SK-N-SH treated with all-trans-retinoic acid at 6 μM for 48 hours (cell line): ENCODE measurements at regions not wholly inside any gene's neighbourhood (a gene's known extent, or its start where the extent isn't known, plus 50 kb on each side); places are given as distances from the start of the nearest gene placed in this dataset.
A peak's percentile ranks its signal among the peaks of the same experiment; 100 is the strongest.

Experiments
- ATAC-seq: fragments of 200-7000 bp; cut with Tn5 transposase; 3 replicates; pipeline ENCODE4 v1.9.1; 2020; ENCODE audit warnings: mild to moderate bottlenecking, moderate library complexity
- BACH2 ChIP-seq: fragments of 250-450 bp; sonication (Bioruptor Pico); IDR thresholded peaks from 2 replicates; pipeline ENCODE4 v1.9.0; 2021; ENCODE audit warnings: mild to moderate bottlenecking, borderline replicate concordance
- CSDC2 ChIP-seq: fragments of 250-450 bp; sonication (Bioruptor Pico); IDR thresholded peaks from 2 replicates; pipeline ENCODE4 v1.5.0; 2020; ENCODE audit warnings: mild to moderate bottlenecking, moderate library complexity
- ESRRG ChIP-seq: fragments of 250-450 bp; sonication (Bioruptor Pico); IDR thresholded peaks from 2 replicates; pipeline ENCODE4 v1.6.1; 2021; ENCODE audit warnings: mild to moderate bottlenecking
- GLIS3 ChIP-seq: fragments of 250-450 bp; sonication (Bioruptor Pico); IDR thresholded peaks from 2 replicates; pipeline ENCODE4 v1.5.0; 2020; ENCODE audit warnings: mild to moderate bottlenecking, moderate library complexity
- ISL1 ChIP-seq: fragments of 250-450 bp; sonication (Bioruptor Pico); IDR thresholded peaks from 2 replicates; pipeline ENCODE4 v2.1.2; 2022; ENCODE audit warnings: mild to moderate bottlenecking, moderate library complexity
- OSR1 ChIP-seq: fragments of 250-450 bp; sonication (Bioruptor Pico); IDR thresholded peaks from 2 replicates; pipeline ENCODE4 v1.8.0; 2022; ENCODE audit warnings: moderate library complexity, mild to moderate bottlenecking, inconsistent platforms
- PPARA ChIP-seq: fragments of 250-450 bp; sonication (Bioruptor Pico); IDR thresholded peaks from 2 replicates; pipeline ENCODE4 v1.5.0; 2020; ENCODE audit warnings: mild to moderate bottlenecking, borderline replicate concordance
- RARB ChIP-seq: fragments of 250-450 bp; sonication (Bioruptor Pico); IDR thresholded peaks from 2 replicates; pipeline ENCODE4 v1.8.0; 2021; ENCODE audit warnings: mild to moderate bottlenecking, moderate library complexity
- SNAI2 ChIP-seq: fragments of 250-450 bp; sonication (Bioruptor Pico); IDR thresholded peaks from 2 replicates; pipeline ENCODE4 v1.5.0; 2020; ENCODE audit warnings: mild to moderate bottlenecking, moderate library complexity
- TCF4 ChIP-seq: fragments of 250-450 bp; sonication (Bioruptor Pico); IDR thresholded peaks from 2 replicates; pipeline ENCODE4 v1.8.0; 2021; ENCODE audit warnings: mild to moderate bottlenecking, moderate library complexity, borderline replicate concordance
- TOX ChIP-seq: fragments of 250-450 bp; sonication (Bioruptor Pico); IDR thresholded peaks from 2 replicates; pipeline ENCODE4 v1.8.0; 2021; ENCODE audit warnings: mild to moderate bottlenecking, moderate library complexity, borderline replicate concordance
- ZC3H10 ChIP-seq: fragments of 250-450 bp; sonication (Bioruptor Pico); IDR thresholded peaks from 2 replicates; pipeline ENCODE4 v1.5.1; 2021; ENCODE audit warnings: mild to moderate bottlenecking, moderate library complexity
- ZFP3 ChIP-seq: fragments of 250-450 bp; sonication (Bioruptor Pico); IDR thresholded peaks from 2 replicates; pipeline ENCODE4 v1.5.0; 2020; ENCODE audit warnings: mild to moderate bottlenecking, moderate library complexity
- ZFP30 ChIP-seq: fragments of 450-650 bp; formaldehyde crosslinking; IDR thresholded peaks from 2 replicates; pipeline ENCODE4 v1.5.0; 2022; ENCODE audit warnings: mild to moderate bottlenecking, moderate library complexity
- ZNF565 ChIP-seq: fragments of 450-650 bp; formaldehyde crosslinking; conservative IDR thresholded peaks from 2 replicates; pipeline ENCODE4 v1.5.0; 2020; ENCODE audit warnings: low read depth, mild to moderate bottlenecking, moderate library complexity
- ZNF8 ChIP-seq: fragments of 450-650 bp; formaldehyde crosslinking; IDR thresholded peaks from 2 replicates; pipeline ENCODE4 v1.5.0; 2020; ENCODE audit warnings: mild to moderate bottlenecking, moderate library complexity
- TF ChIP-seq, protein P1 (sequence below): fragments of 250-450 bp; sonication (Bioruptor Pico); IDR thresholded peaks from 2 replicates; pipeline ENCODE4 v1.5.0; 2020; ENCODE audit warnings: mild to moderate bottlenecking, moderate library complexity
- TF ChIP-seq, protein P2 (sequence below): fragments of 250-450 bp; sonication (Bioruptor Pico); IDR thresholded peaks from 2 replicates; pipeline ENCODE4 v1.5.1; 2021; ENCODE audit warnings: mild to moderate bottlenecking, moderate library complexity
- TF ChIP-seq, protein P3 (sequence below): fragments of 250-450 bp; sonication (Bioruptor Pico); IDR thresholded peaks from 2 replicates; pipeline ENCODE4 v1.8.0; 2021; ENCODE audit warnings: low read depth, mild to moderate bottlenecking, moderate library complexity, borderline replicate concordance
- TF ChIP-seq, protein P4 (sequence below): fragments of 250-450 bp; sonication (Bioruptor Pico); IDR thresholded peaks from 2 replicates; pipeline ENCODE4 v1.8.0; 2020; ENCODE audit warnings: mild to moderate bottlenecking, moderate library complexity, borderline replicate concordance

DNA sequence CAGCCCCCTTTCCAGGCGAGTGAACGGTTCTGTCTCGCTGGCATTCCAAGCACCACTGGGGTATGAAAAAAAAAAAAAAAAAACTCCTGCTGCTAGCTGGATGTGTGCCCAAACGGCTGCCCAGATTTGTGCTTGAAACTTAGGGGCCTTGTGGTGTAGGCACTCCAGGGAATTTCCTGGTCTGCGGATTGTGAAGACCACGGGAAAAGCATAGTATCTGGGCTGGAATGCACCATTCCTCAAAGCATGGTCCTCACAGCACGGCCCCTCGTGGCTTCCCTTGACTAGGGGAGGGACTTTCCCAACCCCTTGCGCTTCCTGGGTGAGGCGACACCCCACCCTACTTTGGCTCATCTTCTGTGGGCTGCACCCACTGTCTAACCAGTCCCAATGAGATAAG lies 516.8 kb upstream of the FAM241A start (continued):
- TF ChIP-seq, protein P1, sequence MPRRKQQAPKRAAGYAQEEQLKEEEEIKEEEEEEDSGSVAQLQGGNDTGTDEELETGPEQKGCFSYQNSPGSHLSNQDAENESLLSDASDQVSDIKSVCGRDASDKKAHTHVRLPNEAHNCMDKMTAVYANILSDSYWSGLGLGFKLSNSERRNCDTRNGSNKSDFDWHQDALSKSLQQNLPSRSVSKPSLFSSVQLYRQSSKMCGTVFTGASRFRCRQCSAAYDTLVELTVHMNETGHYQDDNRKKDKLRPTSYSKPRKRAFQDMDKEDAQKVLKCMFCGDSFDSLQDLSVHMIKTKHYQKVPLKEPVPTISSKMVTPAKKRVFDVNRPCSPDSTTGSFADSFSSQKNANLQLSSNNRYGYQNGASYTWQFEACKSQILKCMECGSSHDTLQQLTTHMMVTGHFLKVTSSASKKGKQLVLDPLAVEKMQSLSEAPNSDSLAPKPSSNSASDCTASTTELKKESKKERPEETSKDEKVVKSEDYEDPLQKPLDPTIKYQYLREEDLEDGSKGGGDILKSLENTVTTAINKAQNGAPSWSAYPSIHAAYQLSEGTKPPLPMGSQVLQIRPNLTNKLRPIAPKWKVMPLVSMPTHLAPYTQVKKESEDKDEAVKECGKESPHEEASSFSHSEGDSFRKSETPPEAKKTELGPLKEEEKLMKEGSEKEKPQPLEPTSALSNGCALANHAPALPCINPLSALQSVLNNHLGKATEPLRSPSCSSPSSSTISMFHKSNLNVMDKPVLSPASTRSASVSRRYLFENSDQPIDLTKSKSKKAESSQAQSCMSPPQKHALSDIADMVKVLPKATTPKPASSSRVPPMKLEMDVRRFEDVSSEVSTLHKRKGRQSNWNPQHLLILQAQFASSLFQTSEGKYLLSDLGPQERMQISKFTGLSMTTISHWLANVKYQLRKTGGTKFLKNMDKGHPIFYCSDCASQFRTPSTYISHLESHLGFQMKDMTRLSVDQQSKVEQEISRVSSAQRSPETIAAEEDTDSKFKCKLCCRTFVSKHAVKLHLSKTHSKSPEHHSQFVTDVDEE, result no peak

DNA sequence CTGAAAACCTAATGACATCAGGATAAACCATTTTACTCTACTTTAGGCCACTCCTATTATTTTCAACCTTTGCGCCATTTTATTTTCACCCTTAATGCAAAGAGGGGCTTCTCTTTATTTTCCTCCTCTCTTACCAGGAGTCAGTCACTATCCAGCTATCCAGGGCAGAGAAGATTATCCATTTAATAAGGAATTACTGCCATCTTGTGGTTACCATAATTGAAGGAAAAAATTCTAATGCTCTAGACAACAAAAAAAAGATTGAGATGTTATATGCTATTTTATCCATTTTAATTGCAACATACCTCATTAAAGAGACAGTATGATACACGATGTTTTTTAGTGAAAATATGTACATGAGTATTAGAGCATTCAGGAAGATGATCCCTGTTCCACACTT lies 514.5 kb upstream of the FAM241A start:
- TF ChIP-seq ZFP3 (CRISPR knock-in tag), result no peak
- TF ChIP-seq, protein P2, sequence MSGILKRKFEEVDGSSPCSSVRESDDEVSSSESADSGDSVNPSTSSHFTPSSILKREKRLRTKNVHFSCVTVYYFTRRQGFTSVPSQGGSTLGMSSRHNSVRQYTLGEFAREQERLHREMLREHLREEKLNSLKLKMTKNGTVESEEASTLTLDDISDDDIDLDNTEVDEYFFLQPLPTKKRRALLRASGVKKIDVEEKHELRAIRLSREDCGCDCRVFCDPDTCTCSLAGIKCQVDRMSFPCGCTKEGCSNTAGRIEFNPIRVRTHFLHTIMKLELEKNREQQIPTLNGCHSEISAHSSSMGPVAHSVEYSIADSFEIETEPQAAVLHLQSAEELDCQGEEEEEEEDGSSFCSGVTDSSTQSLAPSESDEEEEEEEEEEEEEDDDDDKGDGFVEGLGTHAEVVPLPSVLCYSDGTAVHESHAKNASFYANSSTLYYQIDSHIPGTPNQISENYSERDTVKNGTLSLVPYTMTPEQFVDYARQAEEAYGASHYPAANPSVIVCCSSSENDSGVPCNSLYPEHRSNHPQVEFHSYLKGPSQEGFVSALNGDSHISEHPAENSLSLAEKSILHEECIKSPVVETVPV, result no peak
- no peak for TF ChIP-seq ZC3H10 (CRISPR knock-in tag)
- no peak for TF ChIP-seq ESRRG (CRISPR knock-in tag)
- TF ChIP-seq PPARA (CRISPR knock-in tag), result no peak
- TF ChIP-seq RARB (CRISPR knock-in tag), result no peak
- TF ChIP-seq ZNF565 (CRISPR knock-in tag), result no peak
- TF ChIP-seq GLIS3 (CRISPR knock-in tag), result no peak
- TF ChIP-seq SNAI2, result no peak
- no peak for TF ChIP-seq TCF4
- TF ChIP-seq OSR1 (CRISPR knock-in tag), result no peak
- TF ChIP-seq, protein P1, result no peak
- TF ChIP-seq, all 23 proteins: peak for 0
- ATAC-seq, result peak; percentile 83

DNA sequence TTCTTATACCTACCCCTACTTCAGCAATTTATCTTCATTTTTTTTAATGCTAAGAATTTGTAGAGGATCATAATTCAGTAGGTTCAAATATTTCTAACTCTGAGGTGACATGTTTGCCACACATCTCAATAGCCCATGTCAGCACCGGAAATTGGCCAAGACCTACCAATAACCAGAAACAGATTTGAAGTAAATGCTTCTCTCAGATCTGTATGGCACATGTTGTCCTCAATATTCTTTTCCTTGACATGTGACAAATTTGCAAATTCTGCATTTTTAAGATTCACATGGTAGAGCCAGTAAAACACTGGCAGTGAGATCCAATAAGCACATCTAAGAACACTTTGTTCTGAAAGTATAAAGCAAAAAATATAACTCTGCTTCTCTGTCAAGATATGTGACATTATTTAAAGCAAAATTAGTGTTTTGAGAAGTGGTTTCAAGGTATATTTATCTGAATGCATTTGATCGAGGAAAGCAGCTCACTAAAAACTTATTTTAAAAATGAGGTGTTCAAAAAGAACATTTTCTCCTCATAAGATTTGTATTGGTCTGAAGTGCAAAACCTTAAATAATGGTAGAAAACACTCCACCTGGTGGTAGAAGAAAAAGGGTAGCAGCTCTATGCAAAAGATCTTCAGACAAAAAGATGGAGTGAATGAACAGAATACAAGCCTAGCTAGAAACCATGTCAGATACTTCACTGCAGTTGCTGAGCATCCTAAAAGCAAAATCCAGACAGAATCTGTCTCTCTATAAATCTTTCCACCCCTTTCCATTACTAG lies 513.8 kb upstream of the FAM241A start:
- peak; percentile 88 for ATAC-seq
- TF ChIP-seq, protein P3, sequence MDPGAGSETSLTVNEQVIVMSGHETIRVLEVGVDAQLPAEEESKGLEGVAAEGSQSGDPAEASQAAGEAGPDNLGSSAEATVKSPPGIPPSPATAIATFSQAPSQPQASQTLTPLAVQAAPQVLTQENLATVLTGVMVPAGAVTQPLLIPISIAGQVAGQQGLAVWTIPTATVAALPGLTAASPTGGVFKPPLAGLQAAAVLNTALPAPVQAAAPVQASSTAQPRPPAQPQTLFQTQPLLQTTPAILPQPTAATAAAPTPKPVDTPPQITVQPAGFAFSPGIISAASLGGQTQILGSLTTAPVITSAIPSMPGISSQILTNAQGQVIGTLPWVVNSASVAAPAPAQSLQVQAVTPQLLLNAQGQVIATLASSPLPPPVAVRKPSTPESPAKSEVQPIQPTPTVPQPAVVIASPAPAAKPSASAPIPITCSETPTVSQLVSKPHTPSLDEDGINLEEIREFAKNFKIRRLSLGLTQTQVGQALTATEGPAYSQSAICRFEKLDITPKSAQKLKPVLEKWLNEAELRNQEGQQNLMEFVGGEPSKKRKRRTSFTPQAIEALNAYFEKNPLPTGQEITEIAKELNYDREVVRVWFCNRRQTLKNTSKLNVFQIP, result no peak
- TF ChIP-seq PPARA (CRISPR knock-in tag) (no peak), CSDC2 (CRISPR knock-in tag) (no peak), BACH2 (no peak), ESRRG (CRISPR knock-in tag) (no peak), ISL1 (CRISPR knock-in tag) (no peak), ZFP30 (CRISPR knock-in tag) (no peak), ZFP3 (CRISPR knock-in tag) (no peak), SNAI2 (no peak), OSR1 (CRISPR knock-in tag) (no peak), TOX (CRISPR knock-in tag) (no peak), RARB (CRISPR knock-in tag) (no peak), GLIS3 (CRISPR knock-in tag) (no peak), ZNF8 (no peak)
- TF ChIP-seq, protein P4, sequence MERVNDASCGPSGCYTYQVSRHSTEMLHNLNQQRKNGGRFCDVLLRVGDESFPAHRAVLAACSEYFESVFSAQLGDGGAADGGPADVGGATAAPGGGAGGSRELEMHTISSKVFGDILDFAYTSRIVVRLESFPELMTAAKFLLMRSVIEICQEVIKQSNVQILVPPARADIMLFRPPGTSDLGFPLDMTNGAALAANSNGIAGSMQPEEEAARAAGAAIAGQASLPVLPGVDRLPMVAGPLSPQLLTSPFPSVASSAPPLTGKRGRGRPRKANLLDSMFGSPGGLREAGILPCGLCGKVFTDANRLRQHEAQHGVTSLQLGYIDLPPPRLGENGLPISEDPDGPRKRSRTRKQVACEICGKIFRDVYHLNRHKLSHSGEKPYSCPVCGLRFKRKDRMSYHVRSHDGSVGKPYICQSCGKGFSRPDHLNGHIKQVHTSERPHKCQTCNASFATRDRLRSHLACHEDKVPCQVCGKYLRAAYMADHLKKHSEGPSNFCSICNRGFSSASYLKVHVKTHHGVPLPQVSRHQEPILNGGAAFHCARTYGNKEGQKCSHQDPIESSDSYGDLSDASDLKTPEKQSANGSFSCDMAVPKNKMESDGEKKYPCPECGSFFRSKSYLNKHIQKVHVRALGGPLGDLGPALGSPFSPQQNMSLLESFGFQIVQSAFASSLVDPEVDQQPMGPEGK, result no peak
- TF ChIP-seq, protein P1, result no peak
- TF ChIP-seq, protein P2, result no peak
